SK-N-MC (cell line): ENCODE measurements at regions not wholly inside any gene's neighbourhood (a gene's known extent, or its start where the extent isn't known, plus 50 kb on each side); places are given as distances from the start of the nearest gene placed in this dataset.

Experiments
- EZH2 ChIP-seq: fragments of 200-600 bp; sonication (generic); IDR thresholded peaks from one replicate; pipeline ENCODE4 v1.6.1; 2017; ENCODE audit warnings: antibody characterized with exemption
- FOXP2 ChIP-seq: optimal IDR thresholded peaks from 2 replicates; pipeline ENCODE3; 2011; ENCODE audit warnings: mild to moderate bottlenecking, moderate library complexity; ENCODE audit not compliant: insufficient read depth; ENCODE audit errors: extremely low read length, control extremely low read depth
- POLR2AphosphoS5 ChIP-seq: IDR thresholded peaks from 2 replicates; pipeline ENCODE4 v1.6.1; 2012; ENCODE audit warnings: mild to moderate bottlenecking, low read depth, low read length, borderline replicate concordance

DNA sequence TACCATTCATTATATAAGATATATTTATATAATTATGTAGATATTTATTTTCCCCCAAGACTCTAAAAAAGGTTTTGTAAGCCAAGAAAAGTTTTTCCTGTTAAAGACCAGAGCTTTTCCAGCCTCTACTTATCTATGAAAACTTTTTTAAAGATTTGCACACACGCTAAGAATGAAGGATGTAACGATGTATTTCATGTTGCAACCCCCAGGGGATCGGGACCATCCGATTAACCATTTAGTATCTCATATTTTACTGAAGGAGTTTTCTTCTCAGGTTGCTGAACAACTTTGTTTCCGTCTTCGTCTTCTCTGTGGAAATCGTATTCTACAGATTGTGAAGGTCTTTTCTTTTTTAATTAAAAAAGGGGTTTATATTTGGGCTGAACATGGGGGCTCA, 70.0 kb upstream of the SASH1 start:
- TF ChIP-seq EZH2: no peak
- TF ChIP-seq POLR2AphosphoS5: no peak
- TF ChIP-seq FOXP2: no peak
